Omental fat pad (tissue), 3 donors: ENCODE measurements at regions not wholly inside any gene's neighbourhood (a gene's known extent, or its start where the extent isn't known, plus 50 kb on each side); places are given as distances from the start of the nearest gene placed in this dataset.

Experiments used
- ATAC-seq: fragments of 150-250 bp; one replicate; pipeline ENCODE4 v1.9.1; 2016; ENCODE audit warnings: mild to moderate bottlenecking, moderate library complexity; ENCODE audit not compliant: low FRiP score
- DNase-seq: peaks from one replicate; pipeline ENCODE4 v3.0.0-alpha.2; 2019; ENCODE audit warnings: low spot score
- CTCF ChIP-seq, 3 donors: fragments of 450-650 bp; IDR thresholded peaks; one replicate each; pipeline ENCODE4 v1.5.1; 2016 to 2017; ENCODE audit warnings: antibody characterized with exemption in 3 of 3, mild to moderate bottlenecking in 3 of 3, moderate library complexity in 2 of 3

- no peak for ATAC-seq
- TF ChIP-seq CTCF (IDR thresholded peaks at IDR 0.05), result no peak
- no peak for DNase-seq
Observed at GRCh38 chr7:131897016-131897789, 340.8 kb upstream of the PODXL start.

DNA sequence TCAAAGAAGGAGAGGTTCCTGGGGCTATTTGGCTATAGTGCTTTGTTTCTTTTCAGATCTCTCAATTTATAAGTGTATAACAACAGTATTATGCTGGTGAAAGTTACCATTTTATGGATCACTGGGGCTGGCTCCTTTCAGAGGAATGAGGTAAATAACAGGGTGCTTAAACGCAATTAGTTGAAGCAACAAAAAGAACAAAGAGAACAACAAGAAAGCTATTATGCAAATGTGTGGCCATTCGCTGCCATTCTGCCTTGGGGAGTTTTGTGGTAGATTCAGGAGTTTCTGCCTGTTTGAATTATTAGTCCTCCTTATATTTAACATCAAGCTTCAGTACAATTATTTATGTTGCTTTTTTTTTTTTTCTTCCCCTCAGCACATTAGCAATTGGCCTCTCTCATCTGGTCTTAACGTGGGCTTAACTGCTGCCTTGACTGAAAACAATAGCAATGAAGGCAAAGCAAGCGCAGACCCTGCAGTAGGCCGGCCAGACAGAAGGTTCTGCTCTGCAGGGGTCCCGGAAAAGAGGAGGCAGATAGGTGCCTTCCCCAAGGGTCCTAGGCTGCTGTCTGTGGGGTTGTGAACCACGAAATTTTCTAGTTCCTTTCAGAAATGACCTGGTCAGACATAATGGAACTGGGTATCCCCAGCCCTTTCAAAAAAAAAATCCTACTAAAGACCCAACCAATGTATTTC lies 339.9 kb upstream of the PODXL start:
- TF ChIP-seq CTCF (IDR thresholded peaks at IDR 0.05), result no peak
- ATAC-seq, result no peak
- DNase-seq, result no peak

- TF ChIP-seq CTCF (IDR thresholded peaks at IDR 0.05), result no peak
- no peak for DNase-seq
- ATAC-seq, result no peak
Observed at GRCh38 chr7:131895541-131896164, 339.2 kb upstream of the PODXL start.

DNA sequence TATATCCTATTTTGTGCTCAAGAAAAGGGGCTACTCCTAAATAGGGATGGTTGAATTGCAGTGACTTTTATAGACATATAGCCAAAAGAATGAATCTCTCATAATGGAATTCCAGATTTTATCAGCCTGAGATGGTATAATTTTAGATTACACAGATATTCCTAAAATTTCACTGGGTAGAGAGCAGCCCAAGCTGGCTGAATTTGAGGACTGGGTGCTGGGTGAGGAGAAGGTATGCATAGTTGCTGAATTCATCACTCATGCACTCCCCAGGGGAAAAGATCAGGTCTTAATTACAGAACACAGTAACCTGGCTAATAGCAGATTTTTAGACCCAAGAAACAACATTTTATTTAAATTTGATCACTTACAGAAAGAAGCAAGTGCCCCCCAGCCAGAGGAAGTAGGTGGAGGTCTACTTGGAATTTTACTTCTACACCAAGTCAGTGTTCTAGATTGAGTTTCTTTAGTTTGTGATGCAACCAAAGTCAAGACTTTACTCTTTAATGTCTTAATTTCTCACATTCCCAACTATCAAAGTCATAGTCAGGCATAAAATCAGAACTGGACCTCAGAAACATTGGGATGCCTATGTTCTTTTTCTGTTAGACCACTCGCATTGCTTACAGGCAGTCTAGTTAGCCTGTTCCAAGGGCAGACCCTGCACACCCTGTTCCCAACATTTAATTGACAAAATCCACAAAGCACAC lies 337.4 kb upstream of the PODXL start:
- no peak for ATAC-seq
- TF ChIP-seq CTCF (IDR thresholded peaks at IDR 0.05), result no peak
- no peak for DNase-seq

- ATAC-seq, result no peak
- DNase-seq, result no peak
- TF ChIP-seq CTCF (IDR thresholded peaks at IDR 0.05), result no peak
Observed at GRCh38 chr7:131890176-131890575, 333.7 kb upstream of the PODXL start.

DNA sequence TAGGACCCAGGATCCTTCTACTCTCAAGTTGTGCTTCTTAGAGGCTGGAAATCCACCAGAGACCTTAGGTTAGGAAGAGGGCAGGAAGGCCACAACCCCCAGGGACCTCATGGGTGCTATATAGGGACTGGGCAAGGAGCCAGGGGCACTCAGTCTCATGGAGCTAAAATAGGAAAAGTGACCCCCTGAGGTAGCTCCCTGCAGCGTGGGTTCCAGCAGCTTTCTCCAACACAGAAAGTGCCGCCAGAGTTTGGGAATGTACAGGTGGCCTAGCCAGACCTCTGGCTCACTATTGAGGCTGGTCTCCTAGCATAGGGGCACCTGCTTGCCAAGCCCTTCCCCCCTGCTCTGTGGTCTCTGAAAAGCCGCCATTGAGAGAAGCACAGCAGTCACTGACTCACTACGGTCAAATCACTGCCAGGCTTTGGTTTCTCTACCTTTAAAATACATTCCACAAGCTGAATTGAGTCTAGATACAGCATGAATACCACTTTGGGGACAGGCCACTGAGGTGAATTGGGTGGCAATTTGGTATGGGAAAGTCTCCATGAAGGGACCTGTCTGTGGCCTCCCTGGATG lies 333.2 kb upstream of the PODXL start:
- no peak for ATAC-seq
- TF ChIP-seq CTCF (IDR thresholded peaks at IDR 0.05), result no peak
- DNase-seq, result no peak
